ENCODE measurements at regions not wholly inside any gene's neighbourhood (a gene's known extent, or its start where the extent isn't known, plus 50 kb on each side); places are given as distances from the start of the nearest gene placed in this dataset.

DNA sequence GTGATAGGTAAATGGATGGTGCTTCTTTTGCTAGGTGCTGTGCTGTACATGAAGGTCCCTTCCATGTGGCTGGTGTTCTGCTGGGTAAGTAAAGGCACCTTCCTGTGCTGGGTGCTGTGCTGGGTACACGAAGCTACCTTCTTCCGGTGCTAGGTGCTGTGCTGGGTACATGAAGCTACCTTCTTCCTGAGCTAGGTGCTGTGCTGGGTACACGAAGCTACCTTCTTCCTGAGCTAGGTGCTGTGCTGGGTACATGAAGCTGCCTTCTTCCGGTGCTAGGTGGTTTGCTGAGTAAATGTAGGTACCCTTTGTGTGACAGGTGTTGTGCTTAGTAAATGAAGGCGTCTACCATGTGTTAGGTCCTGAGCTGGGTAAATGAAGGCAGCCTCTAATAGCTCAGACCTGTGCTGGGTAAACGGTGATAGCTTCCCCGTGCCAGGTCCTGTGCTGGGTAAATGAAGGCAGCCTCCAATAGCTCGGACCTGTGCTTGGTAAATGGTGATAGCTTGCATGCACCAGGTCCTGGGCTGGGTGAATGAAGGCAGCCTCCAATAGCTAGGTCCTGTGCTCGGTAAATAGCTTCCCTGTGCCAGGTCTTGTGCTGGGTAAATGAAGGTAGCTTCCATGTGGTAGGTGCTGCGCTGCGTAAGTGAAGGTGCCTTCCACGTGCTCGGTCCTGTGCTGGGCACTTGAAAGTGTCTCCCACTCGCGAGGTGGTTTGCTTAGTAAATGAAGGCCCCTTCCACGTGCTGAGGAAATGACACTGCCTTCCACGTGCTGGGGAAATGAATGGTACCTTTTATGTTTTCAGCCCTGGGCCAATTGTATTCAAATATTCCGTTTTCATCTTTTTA, 115.5 kb downstream of the ERMARD start:
- Histone ChIP-seq H3K9me2 (ENCODE audit: insufficient read depth) (no peaks in the 10 kb centered on the region), H3F3A (replicated peaks; ENCODE audit: low read depth) (no peaks in the 10 kb centered on the region), H3K4me2 (no peak overlapping the region), H3K4me1 (ENCODE audit: insufficient read depth) (no peaks in the 10 kb centered on the region), H3K36me3 (ENCODE audit: insufficient read depth) (no peaks in the 10 kb centered on the region), H3K27me3 (ENCODE audit: insufficient read depth) (no peaks in the 10 kb centered on the region), H3K4me3 (no peak overlapping the region), H3K79me2 (replicated peaks; ENCODE audit: insufficient read depth) (no peaks in the 10 kb centered on the region), H2AFZ (no peak overlapping the region), H4K20me1 (replicated peaks; ENCODE audit: insufficient read depth) (no peaks in the 10 kb centered on the region), H3K27ac (ENCODE audit: low read depth) (no peak overlapping the region)
- DNase-seq (ENCODE audit: low spot score) (no peak), ATAC-seq (no peak)
- no peaks in the 10 kb centered on the region; the same call in 1 of the 3 replicates for H3K9me3 Mint-ChIP-seq
- H3K4me1 Mint-ChIP-seq, result no peaks in the 10 kb centered on the region; the same call in 2 of the 3 replicates
- H3K27ac Mint-ChIP-seq, result no peak overlapping the region
- no peak for TF ChIP-seq NANOG (IDR thresholded peaks at IDR 0.05; ENCODE audit: borderline replicate concordance)
- TF ChIP-seq, protein P1, sequence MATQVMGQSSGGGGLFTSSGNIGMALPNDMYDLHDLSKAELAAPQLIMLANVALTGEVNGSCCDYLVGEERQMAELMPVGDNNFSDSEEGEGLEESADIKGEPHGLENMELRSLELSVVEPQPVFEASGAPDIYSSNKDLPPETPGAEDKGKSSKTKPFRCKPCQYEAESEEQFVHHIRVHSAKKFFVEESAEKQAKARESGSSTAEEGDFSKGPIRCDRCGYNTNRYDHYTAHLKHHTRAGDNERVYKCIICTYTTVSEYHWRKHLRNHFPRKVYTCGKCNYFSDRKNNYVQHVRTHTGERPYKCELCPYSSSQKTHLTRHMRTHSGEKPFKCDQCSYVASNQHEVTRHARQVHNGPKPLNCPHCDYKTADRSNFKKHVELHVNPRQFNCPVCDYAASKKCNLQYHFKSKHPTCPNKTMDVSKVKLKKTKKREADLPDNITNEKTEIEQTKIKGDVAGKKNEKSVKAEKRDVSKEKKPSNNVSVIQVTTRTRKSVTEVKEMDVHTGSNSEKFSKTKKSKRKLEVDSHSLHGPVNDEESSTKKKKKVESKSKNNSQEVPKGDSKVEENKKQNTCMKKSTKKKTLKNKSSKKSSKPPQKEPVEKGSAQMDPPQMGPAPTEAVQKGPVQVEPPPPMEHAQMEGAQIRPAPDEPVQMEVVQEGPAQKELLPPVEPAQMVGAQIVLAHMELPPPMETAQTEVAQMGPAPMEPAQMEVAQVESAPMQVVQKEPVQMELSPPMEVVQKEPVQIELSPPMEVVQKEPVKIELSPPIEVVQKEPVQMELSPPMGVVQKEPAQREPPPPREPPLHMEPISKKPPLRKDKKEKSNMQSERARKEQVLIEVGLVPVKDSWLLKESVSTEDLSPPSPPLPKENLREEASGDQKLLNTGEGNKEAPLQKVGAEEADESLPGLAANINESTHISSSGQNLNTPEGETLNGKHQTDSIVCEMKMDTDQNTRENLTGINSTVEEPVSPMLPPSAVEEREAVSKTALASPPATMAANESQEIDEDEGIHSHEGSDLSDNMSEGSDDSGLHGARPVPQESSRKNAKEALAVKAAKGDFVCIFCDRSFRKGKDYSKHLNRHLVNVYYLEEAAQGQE (IDR thresholded peaks at IDR 0.05; ENCODE audit: unreplicated experiment), result no peak
- no peak overlapping the region for H3K4me3 Mint-ChIP-seq
- H3K27me3 Mint-ChIP-seq (ENCODE audit: insufficient read depth, low read depth, poor library complexity), result peaks cover 5% of the 10 kb centered on the region
- H3K36me3 Mint-ChIP-seq (ENCODE audit: low read depth), result no peaks in the 10 kb centered on the region; the same call in 2 of the 3 replicates

DNA sequence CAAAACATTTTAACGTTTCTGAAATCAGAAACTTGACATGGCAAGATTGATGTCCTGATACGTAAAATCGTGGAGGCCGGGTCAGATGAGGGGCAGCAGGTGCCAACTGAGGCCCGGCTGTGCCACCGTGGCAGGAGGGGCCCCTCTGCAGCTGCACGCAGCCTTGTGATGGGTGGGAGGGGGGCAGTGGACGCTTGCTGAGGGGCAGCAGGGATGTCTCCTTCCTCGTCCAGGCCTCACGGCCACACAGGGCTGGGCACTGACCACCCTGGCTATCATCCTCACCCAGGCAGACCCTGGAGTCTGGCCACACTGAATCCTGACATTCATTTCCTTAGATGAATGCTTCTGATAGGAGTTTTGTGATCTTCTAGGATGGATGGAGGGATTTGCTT, 114.7 kb downstream of the ERMARD start:
- DNase-seq (ENCODE audit: low spot score), result no peak
- H3K4me3 Mint-ChIP-seq, result no peak overlapping the region
- no peaks in the 10 kb centered on the region; the same call in 2 of the 3 replicates for H3K4me1 Mint-ChIP-seq
- no peak overlapping the region for H3K27ac ChIP-seq (ENCODE audit: low read depth)
- H3K27ac Mint-ChIP-seq, result no peak overlapping the region
- no peaks in the 10 kb centered on the region; the same call in 2 of the 3 replicates for H3K36me3 Mint-ChIP-seq (ENCODE audit: low read depth)
- no peak overlapping the region for H3K4me2 ChIP-seq
- no peak overlapping the region for H3K4me3 ChIP-seq
- peaks cover 12% of the 10 kb centered on the region for H3K27me3 Mint-ChIP-seq (ENCODE audit: insufficient read depth, low read depth, poor library complexity)
- no peaks in the 10 kb centered on the region for H4K20me1 ChIP-seq (replicated peaks; ENCODE audit: insufficient read depth)
- no peaks in the 10 kb centered on the region for H3F3A ChIP-seq (replicated peaks; ENCODE audit: low read depth)
- ATAC-seq, result no peak
- no peaks in the 10 kb centered on the region for H3K27me3 ChIP-seq (ENCODE audit: insufficient read depth)
- H3K9me3 Mint-ChIP-seq, result no peaks in the 10 kb centered on the region; the same call in 1 of the 3 replicates
- no peaks in the 10 kb centered on the region for H3K36me3 ChIP-seq (ENCODE audit: insufficient read depth)
- no peaks in the 10 kb centered on the region for H3K9me2 ChIP-seq (ENCODE audit: insufficient read depth)
- no peak overlapping the region for H2AFZ ChIP-seq
- H3K4me1 ChIP-seq (ENCODE audit: insufficient read depth), result no peaks in the 10 kb centered on the region
- H3K79me2 ChIP-seq (replicated peaks; ENCODE audit: insufficient read depth), result no peaks in the 10 kb centered on the region
- no peak for TF ChIP-seq EZH2phosphoT487 (IDR thresholded peaks at IDR 0.05; ENCODE audit: unreplicated experiment)
- TF ChIP-seq EZH2 (IDR thresholded peaks at IDR 0.05; ENCODE audit: low read depth, unreplicated experiment), result no peak
- no peak for TF ChIP-seq ZNF114 (CRISPR knock-in tag; IDR thresholded peaks at IDR 0.05)
- TF ChIP-seq, protein P2, sequence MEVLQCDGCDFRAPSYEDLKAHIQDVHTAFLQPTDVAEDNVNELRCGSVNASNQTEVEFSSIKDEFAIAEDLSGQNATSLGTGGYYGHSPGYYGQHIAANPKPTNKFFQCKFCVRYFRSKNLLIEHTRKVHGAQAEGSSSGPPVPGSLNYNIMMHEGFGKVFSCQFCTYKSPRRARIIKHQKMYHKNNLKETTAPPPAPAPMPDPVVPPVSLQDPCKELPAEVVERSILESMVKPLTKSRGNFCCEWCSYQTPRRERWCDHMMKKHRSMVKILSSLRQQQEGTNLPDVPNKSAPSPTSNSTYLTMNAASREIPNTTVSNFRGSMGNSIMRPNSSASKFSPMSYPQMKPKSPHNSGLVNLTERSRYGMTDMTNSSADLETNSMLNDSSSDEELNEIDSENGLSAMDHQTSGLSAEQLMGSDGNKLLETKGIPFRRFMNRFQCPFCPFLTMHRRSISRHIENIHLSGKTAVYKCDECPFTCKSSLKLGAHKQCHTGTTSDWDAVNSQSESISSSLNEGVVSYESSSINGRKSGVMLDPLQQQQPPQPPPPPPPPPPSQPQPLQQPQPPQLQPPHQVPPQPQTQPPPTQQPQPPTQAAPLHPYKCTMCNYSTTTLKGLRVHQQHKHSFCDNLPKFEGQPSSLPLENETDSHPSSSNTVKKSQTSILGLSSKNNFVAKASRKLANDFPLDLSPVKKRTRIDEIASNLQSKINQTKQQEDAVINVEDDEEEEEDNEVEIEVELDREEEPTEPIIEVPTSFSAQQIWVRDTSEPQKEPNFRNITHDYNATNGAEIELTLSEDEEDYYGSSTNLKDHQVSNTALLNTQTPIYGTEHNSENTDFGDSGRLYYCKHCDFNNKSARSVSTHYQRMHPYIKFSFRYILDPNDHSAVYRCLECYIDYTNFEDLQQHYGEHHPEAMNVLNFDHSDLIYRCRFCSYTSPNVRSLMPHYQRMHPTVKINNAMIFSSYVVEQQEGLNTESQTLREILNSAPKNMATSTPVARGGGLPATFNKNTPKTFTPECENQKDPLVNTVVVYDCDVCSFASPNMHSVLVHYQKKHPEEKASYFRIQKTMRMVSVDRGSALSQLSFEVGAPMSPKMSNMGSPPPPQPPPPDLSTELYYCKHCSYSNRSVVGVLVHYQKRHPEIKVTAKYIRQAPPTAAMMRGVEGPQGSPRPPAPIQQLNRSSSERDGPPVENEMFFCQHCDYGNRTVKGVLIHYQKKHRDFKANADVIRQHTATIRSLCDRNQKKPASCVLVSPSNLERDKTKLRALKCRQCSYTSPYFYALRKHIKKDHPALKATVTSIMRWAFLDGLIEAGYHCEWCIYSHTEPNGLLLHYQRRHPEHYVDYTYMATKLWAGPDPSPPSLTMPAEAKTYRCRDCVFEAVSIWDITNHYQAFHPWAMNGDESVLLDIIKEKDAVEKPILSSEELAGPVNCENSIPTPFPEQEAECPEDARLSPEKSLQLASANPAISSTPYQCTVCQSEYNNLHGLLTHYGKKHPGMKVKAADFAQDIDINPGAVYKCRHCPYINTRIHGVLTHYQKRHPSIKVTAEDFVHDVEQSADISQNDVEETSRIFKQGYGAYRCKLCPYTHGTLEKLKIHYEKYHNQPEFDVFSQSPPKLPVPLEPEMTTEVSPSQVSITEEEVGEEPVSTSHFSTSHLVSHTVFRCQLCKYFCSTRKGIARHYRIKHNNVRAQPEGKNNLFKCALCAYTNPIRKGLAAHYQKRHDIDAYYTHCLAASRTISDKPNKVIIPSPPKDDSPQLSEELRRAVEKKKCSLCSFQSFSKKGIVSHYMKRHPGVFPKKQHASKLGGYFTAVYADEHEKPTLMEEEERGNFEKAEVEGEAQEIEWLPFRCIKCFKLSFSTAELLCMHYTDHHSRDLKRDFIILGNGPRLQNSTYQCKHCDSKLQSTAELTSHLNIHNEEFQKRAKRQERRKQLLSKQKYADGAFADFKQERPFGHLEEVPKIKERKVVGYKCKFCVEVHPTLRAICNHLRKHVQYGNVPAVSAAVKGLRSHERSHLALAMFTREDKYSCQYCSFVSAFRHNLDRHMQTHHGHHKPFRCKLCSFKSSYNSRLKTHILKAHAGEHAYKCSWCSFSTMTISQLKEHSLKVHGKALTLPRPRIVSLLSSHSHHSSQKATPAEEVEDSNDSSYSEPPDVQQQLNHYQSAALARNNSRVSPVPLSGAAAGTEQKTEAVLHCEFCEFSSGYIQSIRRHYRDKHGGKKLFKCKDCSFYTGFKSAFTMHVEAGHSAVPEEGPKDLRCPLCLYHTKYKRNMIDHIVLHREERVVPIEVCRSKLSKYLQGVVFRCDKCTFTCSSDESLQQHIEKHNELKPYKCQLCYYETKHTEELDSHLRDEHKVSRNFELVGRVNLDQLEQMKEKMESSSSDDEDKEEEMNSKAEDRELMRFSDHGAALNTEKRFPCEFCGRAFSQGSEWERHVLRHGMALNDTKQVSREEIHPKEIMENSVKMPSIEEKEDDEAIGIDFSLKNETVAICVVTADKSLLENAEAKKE (CRISPR knock-in tag; IDR thresholded peaks at IDR 0.05), result no peak
- no peak for TF ChIP-seq STAT1 (IDR thresholded peaks at IDR 0.05; ENCODE audit: unreplicated experiment)
- TF ChIP-seq, protein P3, sequence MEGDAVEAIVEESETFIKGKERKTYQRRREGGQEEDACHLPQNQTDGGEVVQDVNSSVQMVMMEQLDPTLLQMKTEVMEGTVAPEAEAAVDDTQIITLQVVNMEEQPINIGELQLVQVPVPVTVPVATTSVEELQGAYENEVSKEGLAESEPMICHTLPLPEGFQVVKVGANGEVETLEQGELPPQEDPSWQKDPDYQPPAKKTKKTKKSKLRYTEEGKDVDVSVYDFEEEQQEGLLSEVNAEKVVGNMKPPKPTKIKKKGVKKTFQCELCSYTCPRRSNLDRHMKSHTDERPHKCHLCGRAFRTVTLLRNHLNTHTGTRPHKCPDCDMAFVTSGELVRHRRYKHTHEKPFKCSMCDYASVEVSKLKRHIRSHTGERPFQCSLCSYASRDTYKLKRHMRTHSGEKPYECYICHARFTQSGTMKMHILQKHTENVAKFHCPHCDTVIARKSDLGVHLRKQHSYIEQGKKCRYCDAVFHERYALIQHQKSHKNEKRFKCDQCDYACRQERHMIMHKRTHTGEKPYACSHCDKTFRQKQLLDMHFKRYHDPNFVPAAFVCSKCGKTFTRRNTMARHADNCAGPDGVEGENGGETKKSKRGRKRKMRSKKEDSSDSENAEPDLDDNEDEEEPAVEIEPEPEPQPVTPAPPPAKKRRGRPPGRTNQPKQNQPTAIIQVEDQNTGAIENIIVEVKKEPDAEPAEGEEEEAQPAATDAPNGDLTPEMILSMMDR (conservative IDR thresholded peaks at IDR 0.05; ENCODE audit: low read depth in 2 of 2), result no peak
- no peak for TF ChIP-seq POLR2AphosphoS5 (IDR thresholded peaks at IDR 0.05; ENCODE audit: low read depth)
- TF ChIP-seq NANOG (IDR thresholded peaks at IDR 0.05; ENCODE audit: borderline replicate concordance), result no peak

All from GM23338 (cell line).